ENCODE measurements at regions not wholly inside any gene's neighbourhood (a gene's known extent, or its start where the extent isn't known, plus 50 kb on each side); places are given as distances from the start of the nearest gene placed in this dataset.

DNA sequence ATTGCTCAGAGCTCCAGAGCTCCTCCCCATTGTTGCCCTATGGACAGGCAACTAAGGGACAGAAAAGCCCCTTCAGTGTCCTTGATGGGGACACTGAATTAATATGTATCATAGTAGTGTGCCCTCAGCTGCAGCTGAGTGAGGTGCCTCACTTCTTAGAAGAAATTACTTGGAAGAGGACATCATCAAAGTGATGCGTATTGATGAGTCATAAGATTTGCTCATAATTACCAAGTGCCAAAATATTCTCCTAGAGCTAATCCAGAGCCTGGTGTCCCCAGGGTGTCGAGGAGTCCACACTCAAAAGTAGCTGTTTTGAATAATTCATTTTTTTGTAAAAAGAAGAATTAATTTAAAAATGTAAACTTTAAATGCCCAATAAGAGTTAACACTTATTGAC, 200.7 kb upstream of the SEMA6D start:
- FAIRE-seq (no peak), DNase-seq (ENCODE audit: low read depth) (peak; percentile 36)
- Histone ChIP-seq H3K4me2 (ENCODE audit: low read length) (no peak overlapping the region), H3K4me1 (ENCODE audit: insufficient read depth, low read length) (peaks cover 19% of the 10 kb centered on the region), H3K27me3 (ENCODE audit: insufficient read depth, low read length) (no peaks in the 10 kb centered on the region), H3K9me3 (ENCODE audit: insufficient read depth, low read depth, low read length) (no peaks in the 10 kb centered on the region), H3K4me3 (ENCODE audit: insufficient read depth, low read depth, low read length) (no peak overlapping the region), H3K79me2 (ENCODE audit: insufficient read depth, low read length) (no peaks in the 10 kb centered on the region), H3K27ac (ENCODE audit: low read depth, low read length) (no peak overlapping the region), H3K9ac (ENCODE audit: low read length) (no peak overlapping the region), H2AFZ (ENCODE audit: low read depth, low read length) (no peak overlapping the region), H4K20me1 (ENCODE audit: insufficient read depth, low read length) (no peaks in the 10 kb centered on the region), H3K36me3 (ENCODE audit: insufficient read depth, low read length) (no peaks in the 10 kb centered on the region)
- Mint-ChIP-seq H3K9me3 (ENCODE audit: unreplicated experiment) (no peaks in the 10 kb centered on the region), H3K36me3 (ENCODE audit: low read depth, unreplicated experiment) (no peaks in the 10 kb centered on the region), H3K27me3 (ENCODE audit: low read depth, unreplicated experiment) (no peaks in the 10 kb centered on the region), H3K4me3 (ENCODE audit: unreplicated experiment) (no peak overlapping the region), H3K4me1 (ENCODE audit: low read depth, unreplicated experiment) (peaks cover 13% of the 10 kb centered on the region), H3K27ac (ENCODE audit: unreplicated experiment) (no peak overlapping the region)
- TF ChIP-seq EZH2 (IDR thresholded peaks at IDR 0.05; ENCODE audit: insufficient read depth, low read length) = no peak
- TF ChIP-seq, protein P1, sequence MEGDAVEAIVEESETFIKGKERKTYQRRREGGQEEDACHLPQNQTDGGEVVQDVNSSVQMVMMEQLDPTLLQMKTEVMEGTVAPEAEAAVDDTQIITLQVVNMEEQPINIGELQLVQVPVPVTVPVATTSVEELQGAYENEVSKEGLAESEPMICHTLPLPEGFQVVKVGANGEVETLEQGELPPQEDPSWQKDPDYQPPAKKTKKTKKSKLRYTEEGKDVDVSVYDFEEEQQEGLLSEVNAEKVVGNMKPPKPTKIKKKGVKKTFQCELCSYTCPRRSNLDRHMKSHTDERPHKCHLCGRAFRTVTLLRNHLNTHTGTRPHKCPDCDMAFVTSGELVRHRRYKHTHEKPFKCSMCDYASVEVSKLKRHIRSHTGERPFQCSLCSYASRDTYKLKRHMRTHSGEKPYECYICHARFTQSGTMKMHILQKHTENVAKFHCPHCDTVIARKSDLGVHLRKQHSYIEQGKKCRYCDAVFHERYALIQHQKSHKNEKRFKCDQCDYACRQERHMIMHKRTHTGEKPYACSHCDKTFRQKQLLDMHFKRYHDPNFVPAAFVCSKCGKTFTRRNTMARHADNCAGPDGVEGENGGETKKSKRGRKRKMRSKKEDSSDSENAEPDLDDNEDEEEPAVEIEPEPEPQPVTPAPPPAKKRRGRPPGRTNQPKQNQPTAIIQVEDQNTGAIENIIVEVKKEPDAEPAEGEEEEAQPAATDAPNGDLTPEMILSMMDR (IDR thresholded peaks at IDR 0.05; ENCODE audit: insufficient read depth, low read depth, low read length) = no peak

DNA sequence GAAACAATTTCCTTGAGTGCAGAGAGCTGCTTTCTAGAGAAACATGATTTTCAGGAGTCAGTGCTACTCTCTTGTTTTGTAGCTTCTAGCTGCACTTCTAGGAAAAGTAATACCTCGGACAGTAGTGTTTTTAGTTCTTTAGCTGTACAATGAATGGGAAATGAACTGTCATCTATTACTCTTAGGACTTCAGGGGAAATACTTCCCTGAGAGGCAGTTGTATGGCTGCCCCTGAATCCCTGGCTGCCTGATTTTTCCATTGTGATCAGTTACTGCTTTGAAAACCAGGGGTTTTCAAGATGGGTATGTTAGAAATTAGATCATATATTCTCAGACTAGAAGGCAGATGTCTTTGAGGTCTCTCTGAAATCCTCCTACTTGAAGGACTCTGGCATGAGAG, 200.3 kb upstream of the SEMA6D start:
- H3K4me2 ChIP-seq (ENCODE audit: low read length) = no peak overlapping the region
- Mint-ChIP-seq H3K4me1 (ENCODE audit: low read depth, unreplicated experiment) (peaks cover 13% of the 10 kb centered on the region), H3K27me3 (ENCODE audit: low read depth, unreplicated experiment) (no peaks in the 10 kb centered on the region), H3K4me3 (ENCODE audit: unreplicated experiment) (no peak overlapping the region), H3K36me3 (ENCODE audit: low read depth, unreplicated experiment) (no peaks in the 10 kb centered on the region), H3K27ac (ENCODE audit: unreplicated experiment) (no peak overlapping the region), H3K9me3 (ENCODE audit: unreplicated experiment) (no peaks in the 10 kb centered on the region)
- DNase-seq (ENCODE audit: low read depth) (no peak), FAIRE-seq (no peak)
- H3K4me1 ChIP-seq (ENCODE audit: insufficient read depth, low read length) = peaks cover 19% of the 10 kb centered on the region
- no peak for TF ChIP-seq EZH2 (IDR thresholded peaks at IDR 0.05; ENCODE audit: insufficient read depth, low read length)
- TF ChIP-seq, protein P1 (IDR thresholded peaks at IDR 0.05; ENCODE audit: insufficient read depth, low read depth, low read length) = no peak
- H3K36me3 ChIP-seq (ENCODE audit: insufficient read depth, low read length) = no peaks in the 10 kb centered on the region
- no peak overlapping the region for H3K27ac ChIP-seq (ENCODE audit: low read depth, low read length)
- H3K9me3 ChIP-seq (ENCODE audit: insufficient read depth, low read depth, low read length) = no peaks in the 10 kb centered on the region
- H3K79me2 ChIP-seq (ENCODE audit: insufficient read depth, low read length) = no peaks in the 10 kb centered on the region
- H3K9ac ChIP-seq (ENCODE audit: low read length) = no peak overlapping the region
- H4K20me1 ChIP-seq (ENCODE audit: insufficient read depth, low read length) = no peaks in the 10 kb centered on the region
- no peak overlapping the region for H3K4me3 ChIP-seq (ENCODE audit: insufficient read depth, low read depth, low read length)
- no peak overlapping the region for H2AFZ ChIP-seq (ENCODE audit: low read depth, low read length)
- H3K27me3 ChIP-seq (ENCODE audit: insufficient read depth, low read length) = no peaks in the 10 kb centered on the region

DNA sequence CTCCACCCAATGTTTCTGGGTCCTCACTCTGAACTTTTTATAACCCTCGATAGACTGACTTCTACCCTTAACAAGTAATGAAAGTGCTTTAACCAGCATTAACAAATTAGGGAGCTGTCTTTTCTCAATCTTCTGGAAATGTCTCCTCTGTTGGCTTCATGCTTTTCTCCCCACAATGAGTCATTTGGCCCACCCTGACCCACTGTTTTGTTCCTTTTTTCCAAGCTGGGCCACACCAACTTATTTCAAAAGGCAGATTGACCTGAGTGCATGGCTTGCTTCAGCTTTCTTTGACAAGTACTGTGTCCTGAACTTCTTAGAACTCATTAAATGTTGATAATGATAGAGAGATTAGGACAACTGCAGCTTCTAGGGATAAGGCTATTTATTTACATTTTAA, 199.6 kb upstream of the SEMA6D start:
- H3K4me2 ChIP-seq (ENCODE audit: low read length) = no peak overlapping the region
- Mint-ChIP-seq H3K27me3 (ENCODE audit: low read depth, unreplicated experiment) (no peaks in the 10 kb centered on the region), H3K27ac (ENCODE audit: unreplicated experiment) (no peak overlapping the region), H3K4me1 (ENCODE audit: low read depth, unreplicated experiment) (peaks cover 13% of the 10 kb centered on the region), H3K36me3 (ENCODE audit: low read depth, unreplicated experiment) (no peaks in the 10 kb centered on the region), H3K9me3 (ENCODE audit: unreplicated experiment) (no peaks in the 10 kb centered on the region), H3K4me3 (ENCODE audit: unreplicated experiment) (no peak overlapping the region)
- no peaks in the 10 kb centered on the region for H3K36me3 ChIP-seq (ENCODE audit: insufficient read depth, low read length)
- FAIRE-seq = no peak
- H3K79me2 ChIP-seq (ENCODE audit: insufficient read depth, low read length) = no peaks in the 10 kb centered on the region
- H3K9ac ChIP-seq (ENCODE audit: low read length) = no peak overlapping the region
- no peaks in the 10 kb centered on the region for H3K27me3 ChIP-seq (ENCODE audit: insufficient read depth, low read length)
- no peaks in the 10 kb centered on the region for H3K9me3 ChIP-seq (ENCODE audit: insufficient read depth, low read depth, low read length)
- no peaks in the 10 kb centered on the region for H4K20me1 ChIP-seq (ENCODE audit: insufficient read depth, low read length)
- TF ChIP-seq, protein P1 (IDR thresholded peaks at IDR 0.05; ENCODE audit: insufficient read depth, low read depth, low read length) = no peak
- no peak for TF ChIP-seq EZH2 (IDR thresholded peaks at IDR 0.05; ENCODE audit: insufficient read depth, low read length)
- H3K4me1 ChIP-seq (ENCODE audit: insufficient read depth, low read length) = peaks cover 19% of the 10 kb centered on the region
- DNase-seq (ENCODE audit: low read depth) = peak; percentile 26
- H2AFZ ChIP-seq (ENCODE audit: low read depth, low read length) = no peak overlapping the region
- no peak overlapping the region for H3K27ac ChIP-seq (ENCODE audit: low read depth, low read length)
- no peak overlapping the region for H3K4me3 ChIP-seq (ENCODE audit: insufficient read depth, low read depth, low read length)

All from astrocyte (in vitro differentiated cells and primary cell).